H9 (cell line): ENCODE measurements at regions not wholly inside any gene's neighbourhood (a gene's known extent, or its start where the extent isn't known, plus 50 kb on each side); places are given as distances from the start of the nearest gene placed in this dataset.
"Not testable (repeated sequence)": the region's sequence is repeated elsewhere in the genome, so short reads cannot be mapped to it uniquely, and the experiment has no call there.

Source experiments
- DNase-seq: peaks from one replicate; pipeline ENCODE4 v3.0.0-alpha.2; 2017
- H2AFZ ChIP-seq: one replicate; pipeline ENCODE4 v1.6.1; 2013; ENCODE audit warnings: mild to moderate bottlenecking, low read length, control low read depth, moderate library complexity
- H2AK5ac ChIP-seq: 2 replicates; pipeline ENCODE4 v1.6.1; 2013; ENCODE audit warnings: low read length, control low read depth, mixed read lengths; ENCODE audit not compliant: insufficient read length
- H2BK120ac ChIP-seq: one replicate; pipeline ENCODE4 v1.6.1; 2013; ENCODE audit warnings: low read depth, mild to moderate bottlenecking, low read length, control low read depth, inconsistent platforms; ENCODE audit not compliant: poor library complexity, severe bottlenecking
- H2BK12ac ChIP-seq: 2 replicates; pipeline ENCODE4 v1.6.1; 2013; ENCODE audit warnings: low read length, control low read depth, mixed read lengths, low read depth; ENCODE audit not compliant: insufficient read length
- H2BK15ac ChIP-seq: 2 replicates; pipeline ENCODE4 v1.6.1; 2013; ENCODE audit warnings: low read depth, low read length, control low read depth
- H2BK20ac ChIP-seq: one replicate; pipeline ENCODE4 v1.6.1; 2013; ENCODE audit warnings: low read depth, mild to moderate bottlenecking, low read length, control low read depth, inconsistent platforms; ENCODE audit not compliant: poor library complexity, severe bottlenecking
- H2BK5ac ChIP-seq: 2 replicates; pipeline ENCODE4 v1.6.1; 2013; ENCODE audit warnings: low read length, control low read depth, mixed read lengths; ENCODE audit not compliant: insufficient read length
- H3K14ac ChIP-seq: 2 replicates; pipeline ENCODE4 v1.6.1; 2013; ENCODE audit warnings: low read length, control low read depth; ENCODE audit not compliant: insufficient read depth
- H3K18ac ChIP-seq: 2 replicates; pipeline ENCODE4 v1.6.1; 2013; ENCODE audit warnings: low read depth, mild to moderate bottlenecking, mixed read lengths, low read length, control low read depth; ENCODE audit not compliant: insufficient read length
- H3K23ac ChIP-seq: 2 replicates; pipeline ENCODE4 v1.6.1; 2013; ENCODE audit warnings: low read length, control low read depth, mixed read lengths, low read depth; ENCODE audit not compliant: insufficient read length
- H3K23me2 ChIP-seq: 2 replicates; pipeline ENCODE4 v1.6.1; 2013; ENCODE audit warnings: low read depth, mild to moderate bottlenecking, mixed read lengths, low read length, control low read depth; ENCODE audit not compliant: insufficient read length, poor library complexity, severe bottlenecking
- H3K27ac ChIP-seq: 2 replicates; pipeline ENCODE4 v1.5.1; 2013; ENCODE audit warnings: low read length, control low read depth, mixed read lengths, low read depth; ENCODE audit not compliant: insufficient read length
- H3K27me3 ChIP-seq: 2 replicates; pipeline ENCODE4 v1.6.1; 2013; ENCODE audit warnings: low read length, control low read depth, inconsistent platforms; ENCODE audit not compliant: insufficient read depth
- H3K4ac ChIP-seq: 2 replicates; pipeline ENCODE4 v1.6.1; 2013; ENCODE audit warnings: low read depth, mild to moderate bottlenecking, control low read depth, inconsistent platforms, low read length, moderate library complexity
- H3K4me1 ChIP-seq: 2 replicates; pipeline ENCODE4 v1.6.1; 2013; ENCODE audit warnings: low read length, control low read depth, inconsistent platforms; ENCODE audit not compliant: insufficient read depth
- H3K4me2 ChIP-seq: 2 replicates; pipeline ENCODE4 v1.6.1; 2013; ENCODE audit warnings: low read length, control low read depth, mixed read lengths; ENCODE audit not compliant: insufficient read length, insufficient read depth
- H3K56ac ChIP-seq: 2 replicates; pipeline ENCODE4 v1.6.1; 2013; ENCODE audit warnings: low read depth, mild to moderate bottlenecking, mixed read lengths, low read length, control low read depth; ENCODE audit not compliant: insufficient read length
- H3K79me1 ChIP-seq: 2 replicates; pipeline ENCODE4 v1.6.1; 2013; ENCODE audit warnings: low read depth, mild to moderate bottlenecking, moderate library complexity, low read length, control low read depth, inconsistent platforms; ENCODE audit not compliant: insufficient read depth, poor library complexity, severe bottlenecking
- H3K79me2 ChIP-seq: 2 replicates; pipeline ENCODE4 v1.6.1; 2013; ENCODE audit warnings: low read length, control low read depth, inconsistent platforms; ENCODE audit not compliant: insufficient read depth
- H3K9ac ChIP-seq: 2 replicates; pipeline ENCODE4 v1.6.1; 2013; ENCODE audit warnings: low read length, control low read depth, mixed read lengths; ENCODE audit not compliant: insufficient read length; ENCODE audit errors: extremely low read depth
- H3K9me3 ChIP-seq: one replicate; pipeline ENCODE4 v1.6.1; 2013; ENCODE audit warnings: low read depth, low read length, inconsistent platforms; ENCODE audit not compliant: control insufficient read depth
- H3T11ph ChIP-seq: one replicate; pipeline ENCODE4 v1.6.1; 2013; ENCODE audit warnings: mild to moderate bottlenecking, low read length, control low read depth, inconsistent platforms
- H4K20me1 ChIP-seq: one replicate; pipeline ENCODE4 v1.6.1; 2013; ENCODE audit not compliant: control insufficient read depth, insufficient read length, insufficient read depth
- H4K5ac ChIP-seq: 2 replicates; pipeline ENCODE4 v1.6.1; 2013; ENCODE audit warnings: low read depth, mild to moderate bottlenecking, mixed read lengths, low read length, control low read depth; ENCODE audit not compliant: insufficient read length
- H4K8ac ChIP-seq: replicated peaks from 2 replicates; pipeline ENCODE4 v1.6.1; 2013; ENCODE audit warnings: low read length, control low read depth, mixed read lengths, low read depth; ENCODE audit not compliant: insufficient read length
- H4K91ac ChIP-seq: 2 replicates; pipeline ENCODE4 v1.6.1; 2013; ENCODE audit warnings: low read depth, mild to moderate bottlenecking, moderate library complexity, mixed read lengths, low read length, control low read depth; ENCODE audit not compliant: insufficient read length
- H3K27ac Mint-ChIP-seq, 3 experiments: 2 replicates in 2 of 3; 3 replicates in 1 of 3; pipeline ENCODE4 v1.8.0; 2020 to 2021; ENCODE audit warnings: mixed read lengths in 3 of 3, mild to moderate bottlenecking in 1 of 3, moderate library complexity in 1 of 3
- H3K27me3 Mint-ChIP-seq: 2 replicates; pipeline ENCODE4 v1.8.0; 2021; ENCODE audit warnings: low read depth, mild to moderate bottlenecking, moderate library complexity, mixed read lengths
- H3K36me3 Mint-ChIP-seq, 3 experiments: 2 replicates in 2 of 3; 3 replicates in 1 of 3; pipeline ENCODE4 v1.8.0; 2020 to 2021; ENCODE audit warnings: low read depth in 3 of 3, mixed read lengths in 3 of 3; ENCODE audit not compliant: insufficient read depth in 1 of 3
- H3K4me1 Mint-ChIP-seq, 2 experiments: 2 replicates each; pipeline ENCODE4 v1.8.0; 2020; ENCODE audit warnings: mixed read lengths in 2 of 2
- H3K4me3 Mint-ChIP-seq, 2 experiments: 2 replicates in 1 of 2; 3 replicates in 1 of 2; pipeline ENCODE4 v1.8.0; 2020 to 2021; ENCODE audit warnings: mild to moderate bottlenecking in 2 of 2, mixed read lengths in 2 of 2, moderate library complexity in 1 of 2
- H3K9me3 Mint-ChIP-seq, 2 experiments: 2 replicates in 1 of 2; 3 replicates in 1 of 2; pipeline ENCODE4 v1.8.0; 2020; ENCODE audit warnings: mild to moderate bottlenecking in 2 of 2, mixed read lengths in 2 of 2, moderate library complexity in 1 of 2
- WGBS: extraction: QIAGEN DNeasy Blood & Tissue Kit; methylation state at CpG from one replicate; pipeline ENCODE4 v1.1.7; 2013; ENCODE audit warnings: missing lambda C conversion rate, low lambda C conversion rate, mixed read lengths; ENCODE audit not compliant: insufficient read length; ENCODE audit errors: extremely low coverage; 5-methylcytosine and 5-hydroxymethylcytosine counted together
- TF ChIP-seq, protein P1 (sequence below): fragments of 200-600 bp; sonication (generic); conservative IDR thresholded peaks from 3 replicates; pipeline ENCODE4 v1.8.0; 2021; ENCODE audit warnings: antibody characterized with exemption, mild to moderate bottlenecking

DNA sequence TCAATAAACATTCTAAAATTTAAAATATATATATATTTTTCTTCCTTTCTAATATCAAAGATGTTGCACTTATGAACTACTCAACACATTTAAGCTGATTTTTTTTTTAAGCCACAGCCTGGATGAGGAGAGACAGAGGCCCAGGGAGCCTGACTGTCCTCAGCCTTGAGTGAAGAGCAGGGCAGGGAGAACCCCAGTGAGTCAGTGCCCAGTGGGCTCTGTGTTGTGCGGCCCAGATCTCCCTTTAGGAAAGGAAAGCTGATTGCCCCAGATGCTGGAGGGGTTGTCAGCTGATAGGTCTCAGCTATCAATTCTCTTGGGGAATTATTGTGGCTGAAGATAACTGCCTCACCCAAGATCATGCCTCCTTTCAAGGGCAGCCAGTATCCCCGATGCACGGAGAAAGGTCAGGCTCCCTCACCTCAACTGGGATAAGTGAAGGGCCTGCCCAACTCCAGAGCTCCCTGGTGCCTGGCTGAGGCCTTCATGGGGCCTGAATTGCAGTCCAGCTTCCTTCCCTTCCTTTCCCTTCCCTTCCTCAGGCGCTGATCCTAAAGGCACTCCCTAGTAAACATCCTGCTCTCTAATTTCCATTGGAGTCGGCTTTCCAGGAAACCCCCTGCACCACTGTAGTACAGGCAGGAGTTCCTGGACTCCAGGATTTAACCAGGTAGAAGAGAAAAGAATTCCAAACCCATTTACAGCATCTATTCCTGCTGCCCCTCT is 106.9 kb upstream of the ATL2 start:
- peaks cover 3% of the 10 kb centered on the region for H3K27me3 Mint-ChIP-seq
- peaks cover 5 to 15% (median 9%) of the 10 kb centered on the region in 3 experiments; a peak in 6 of 7 replicates for H3K36me3 Mint-ChIP-seq
- Histone ChIP-seq H3K56ac (no peak overlapping the region), H3K23me2 (no peaks in the 10 kb centered on the region), H4K91ac (no peak overlapping the region), H2BK5ac (no peak overlapping the region), H3K18ac (no peak overlapping the region), H3K9ac (no peak overlapping the region), H4K8ac (no peak overlapping the region), H4K5ac (no peak overlapping the region), H3K79me1 (no peaks in the 10 kb centered on the region), H3K23ac (no peak overlapping the region), H3K27ac (no peak overlapping the region), H2AFZ (no peak overlapping the region), H4K20me1 (no peaks in the 10 kb centered on the region), H3T11ph (no peak overlapping the region), H3K4ac (no peak overlapping the region), H3K79me2 (no peaks in the 10 kb centered on the region), H2BK120ac (no peak overlapping the region), H3K27me3 (no peaks in the 10 kb centered on the region), H2BK20ac (no peak overlapping the region), H2AK5ac (no peak overlapping the region), H3K4me1 (no peaks in the 10 kb centered on the region), H3K14ac (no peak overlapping the region), H2BK15ac (no peak overlapping the region), H3K9me3 (peaks cover 9% of the 10 kb centered on the region), H2BK12ac (no peak overlapping the region), H3K4me2 (no peak overlapping the region)
- H3K4me1 Mint-ChIP-seq, result peaks cover 7 to 11% of the 10 kb centered on the region in 2 experiments
- peaks cover 13 to 20% of the 10 kb centered on the region in 2 experiments for H3K9me3 Mint-ChIP-seq
- TF ChIP-seq, protein P1, sequence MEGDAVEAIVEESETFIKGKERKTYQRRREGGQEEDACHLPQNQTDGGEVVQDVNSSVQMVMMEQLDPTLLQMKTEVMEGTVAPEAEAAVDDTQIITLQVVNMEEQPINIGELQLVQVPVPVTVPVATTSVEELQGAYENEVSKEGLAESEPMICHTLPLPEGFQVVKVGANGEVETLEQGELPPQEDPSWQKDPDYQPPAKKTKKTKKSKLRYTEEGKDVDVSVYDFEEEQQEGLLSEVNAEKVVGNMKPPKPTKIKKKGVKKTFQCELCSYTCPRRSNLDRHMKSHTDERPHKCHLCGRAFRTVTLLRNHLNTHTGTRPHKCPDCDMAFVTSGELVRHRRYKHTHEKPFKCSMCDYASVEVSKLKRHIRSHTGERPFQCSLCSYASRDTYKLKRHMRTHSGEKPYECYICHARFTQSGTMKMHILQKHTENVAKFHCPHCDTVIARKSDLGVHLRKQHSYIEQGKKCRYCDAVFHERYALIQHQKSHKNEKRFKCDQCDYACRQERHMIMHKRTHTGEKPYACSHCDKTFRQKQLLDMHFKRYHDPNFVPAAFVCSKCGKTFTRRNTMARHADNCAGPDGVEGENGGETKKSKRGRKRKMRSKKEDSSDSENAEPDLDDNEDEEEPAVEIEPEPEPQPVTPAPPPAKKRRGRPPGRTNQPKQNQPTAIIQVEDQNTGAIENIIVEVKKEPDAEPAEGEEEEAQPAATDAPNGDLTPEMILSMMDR, result no peak
- no CpG with 5 or more reads among the region's 5 CpGs for WGBS
- no peak for DNase-seq
- H3K4me3 Mint-ChIP-seq, result no peak overlapping the region
- no peak overlapping the region; a peak in 1 of 7 replicates for H3K27ac Mint-ChIP-seq

DNA sequence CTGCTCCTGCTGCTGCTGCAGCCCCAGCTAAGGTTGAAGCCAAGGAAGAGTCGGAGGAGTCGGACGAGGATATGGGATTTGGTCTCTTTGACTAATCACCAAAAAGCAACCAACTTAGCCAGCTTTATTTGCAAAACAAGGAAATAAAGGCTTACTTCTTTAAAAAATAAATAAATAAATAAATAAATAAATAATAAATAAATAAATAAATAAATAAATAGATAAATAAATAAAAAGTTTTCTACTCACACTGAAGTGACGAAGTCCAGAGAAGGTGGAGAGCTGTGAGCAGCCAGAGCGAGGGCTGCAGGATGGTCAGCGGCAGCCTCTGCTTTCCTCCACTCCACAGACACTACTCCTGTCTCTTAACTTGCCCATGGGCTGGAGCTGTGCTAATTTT is 105.6 kb upstream of the ATL2 start:
- H4K5ac ChIP-seq, H3K4me3 Mint-ChIP-seq, H3K79me2 ChIP-seq, H3K4me1 ChIP-seq, H4K91ac ChIP-seq, DNase-seq, H3K27ac ChIP-seq, H2AK5ac ChIP-seq, H3K79me1 ChIP-seq, H3K4me2 ChIP-seq, H2BK15ac ChIP-seq, H2AFZ ChIP-seq, H3K27ac Mint-ChIP-seq, H2BK20ac ChIP-seq, H3K18ac ChIP-seq, H2BK12ac ChIP-seq, H3K27me3 Mint-ChIP-seq, H3K27me3 ChIP-seq, H3K9ac ChIP-seq, H3K23me2 ChIP-seq, H3T11ph ChIP-seq, H2BK120ac ChIP-seq, H3K23ac ChIP-seq, H2BK5ac ChIP-seq, H4K20me1 ChIP-seq, H4K8ac ChIP-seq, H3K14ac ChIP-seq, H3K56ac ChIP-seq, H3K4ac ChIP-seq, H3K9me3 ChIP-seq: not testable (repeated sequence)
- H3K9me3 Mint-ChIP-seq, result peaks cover 13 to 20% of the 10 kb centered on the region in 2 experiments
- WGBS, result no CpG with 5 or more reads among the region's 6 CpGs
- H3K4me1 Mint-ChIP-seq, result peaks cover 9 to 15% of the 10 kb centered on the region in 2 experiments
- H3K36me3 Mint-ChIP-seq, result peaks cover 5 to 15% (median 9%) of the 10 kb centered on the region in 3 experiments; a peak in 6 of 7 replicates
